ENCODE measurements at regions not wholly inside any gene's neighbourhood (a gene's known extent, or its start where the extent isn't known, plus 50 kb on each side); places are given as distances from the start of the nearest gene placed in this dataset.

GRCh38 chr7:96526496-96526895 is 183.2 kb downstream of the SEM1 start:
- CTCF ChIA-PET = no interaction called here
- Histone ChIP-seq H3K4me3 (ENCODE audit: low read depth, low read length) (no peak overlapping the region), H3K27ac (ENCODE audit: low read depth, low read length) (no peak overlapping the region), H3K27me3 (ENCODE audit: control insufficient read depth, insufficient read depth, low read length) (no peaks in the 10 kb centered on the region), H3K9me3 (ENCODE audit: control insufficient read depth, insufficient read depth, low read length) (no peaks in the 10 kb centered on the region)
- TF ChIP-seq CTCF (IDR thresholded peaks at IDR 0.05; ENCODE audit: low read depth, low read length) = no peak
- no peak for DNase-seq (ENCODE audit: low read depth, low spot score)
- POLR2A ChIA-PET = no interaction called here

- no peak for TF ChIP-seq CTCF (IDR thresholded peaks at IDR 0.05; ENCODE audit: low read depth, low read length)
- ChIA-PET POLR2A (no interaction called here), CTCF (no interaction called here)
- Histone ChIP-seq H3K27ac (ENCODE audit: low read depth, low read length) (no peak overlapping the region), H3K9me3 (ENCODE audit: control insufficient read depth, insufficient read depth, low read length) (no peaks in the 10 kb centered on the region), H3K4me3 (ENCODE audit: low read depth, low read length) (no peak overlapping the region), H3K27me3 (ENCODE audit: control insufficient read depth, insufficient read depth, low read length) (no peaks in the 10 kb centered on the region)
- no peak for DNase-seq (ENCODE audit: low read depth, low spot score)
Observed at GRCh38 chr7:96521068-96521894, 188.4 kb downstream of the SEM1 start.

GRCh38 chr7:96508371-96508770 is 186.5 kb upstream of the SLC25A13 start:
- Histone ChIP-seq H3K27me3 (ENCODE audit: control insufficient read depth, insufficient read depth, low read length) (no peaks in the 10 kb centered on the region), H3K4me3 (ENCODE audit: low read depth, low read length) (no peak overlapping the region), H3K27ac (ENCODE audit: low read depth, low read length) (no peak overlapping the region), H3K9me3 (ENCODE audit: control insufficient read depth, insufficient read depth, low read length) (no peaks in the 10 kb centered on the region)
- DNase-seq (ENCODE audit: low read depth, low spot score) = no peak
- CTCF ChIA-PET = interaction anchor here (0.7 kb wide), 1 partner anchor 671 kb away, joined by 8 read pairs; no protein-coding TSS in a partner anchor
- no peak for TF ChIP-seq CTCF (IDR thresholded peaks at IDR 0.05; ENCODE audit: low read depth, low read length)
- POLR2A ChIA-PET = no interaction called here

- ChIA-PET POLR2A (no interaction called here), CTCF (no interaction called here)
- Histone ChIP-seq H3K4me3 (ENCODE audit: low read depth, low read length) (no peak overlapping the region), H3K9me3 (ENCODE audit: control insufficient read depth, insufficient read depth, low read length) (no peaks in the 10 kb centered on the region), H3K27ac (ENCODE audit: low read depth, low read length) (no peak overlapping the region), H3K27me3 (ENCODE audit: control insufficient read depth, insufficient read depth, low read length) (no peaks in the 10 kb centered on the region)
- no peak for TF ChIP-seq CTCF (IDR thresholded peaks at IDR 0.05; ENCODE audit: low read depth, low read length)
- DNase-seq (ENCODE audit: low read depth, low spot score) = no peak
Observed at GRCh38 chr7:96503597-96503996, 181.7 kb upstream of the SLC25A13 start.

GRCh38 chr7:96501318-96501717 is 179.4 kb upstream of the SLC25A13 start:
- TF ChIP-seq CTCF (IDR thresholded peaks at IDR 0.05; ENCODE audit: low read depth, low read length) = no peak
- CTCF ChIA-PET = no interaction called here

More at GRCh38 chr7:96501318-96501717, 179.4 kb upstream of the SLC25A13 start:
- Histone ChIP-seq H3K27me3 (ENCODE audit: control insufficient read depth, insufficient read depth, low read length) (no peaks in the 10 kb centered on the region), H3K4me3 (ENCODE audit: low read depth, low read length) (no peak overlapping the region), H3K9me3 (ENCODE audit: control insufficient read depth, insufficient read depth, low read length) (no peaks in the 10 kb centered on the region), H3K27ac (ENCODE audit: low read depth, low read length) (no peak overlapping the region)
- POLR2A ChIA-PET = no interaction called here
- no peak for DNase-seq (ENCODE audit: low read depth, low spot score)
